ENCODE measurements at regions not wholly inside any gene's neighbourhood (a gene's known extent, or its start where the extent isn't known, plus 50 kb on each side); places are given as distances from the start of the nearest gene placed in this dataset.

DNA sequence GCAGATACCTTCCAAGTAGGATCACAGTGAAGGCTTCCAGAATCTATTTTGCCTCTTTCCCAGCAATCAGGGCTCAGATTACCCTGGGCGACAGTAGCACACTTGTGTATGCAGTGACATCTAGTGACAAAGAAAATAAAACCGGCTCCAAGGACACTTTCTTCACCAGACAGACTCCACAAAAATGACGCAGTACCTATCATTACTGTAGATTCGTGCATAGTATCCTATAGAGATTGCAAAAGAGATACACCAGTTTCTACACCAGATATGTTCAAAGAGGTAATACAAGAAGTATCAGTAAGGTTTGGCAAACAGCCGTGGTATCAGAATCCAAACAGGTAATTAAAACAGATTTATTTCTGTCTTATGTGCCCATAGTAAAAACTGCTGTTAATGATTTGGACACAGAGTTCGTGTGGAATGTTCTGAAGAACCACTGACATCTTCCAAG is 600.4 kb upstream of the JAG1 start:
- peak; percentile 71 for DNase-seq (ENCODE audit: low spot score)
- peak; percentile 83 for FAIRE-seq

DNA sequence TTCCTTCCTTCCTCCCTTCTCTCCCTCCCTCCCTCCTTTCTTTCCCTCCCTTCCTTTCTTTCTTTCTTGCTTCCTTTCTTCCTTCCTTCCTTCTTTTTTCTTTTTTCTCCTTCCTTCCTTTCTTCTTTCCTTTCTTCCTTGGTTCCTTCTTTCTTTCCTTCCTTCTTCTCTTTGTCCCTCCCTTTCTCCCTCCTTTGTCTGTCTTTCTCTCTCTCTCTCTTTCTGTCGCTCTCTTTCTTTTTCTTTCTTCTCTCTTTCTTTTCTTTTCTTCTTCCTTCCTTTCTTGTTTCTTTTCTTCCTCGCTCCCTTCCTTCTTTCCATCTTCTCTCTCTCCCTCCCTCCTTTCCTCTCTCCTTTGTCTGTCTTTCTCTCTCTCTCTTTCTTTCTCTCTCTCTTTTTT is 601.9 kb upstream of the JAG1 start:
- no peak for FAIRE-seq
- no peak for DNase-seq (ENCODE audit: low spot score)

DNA sequence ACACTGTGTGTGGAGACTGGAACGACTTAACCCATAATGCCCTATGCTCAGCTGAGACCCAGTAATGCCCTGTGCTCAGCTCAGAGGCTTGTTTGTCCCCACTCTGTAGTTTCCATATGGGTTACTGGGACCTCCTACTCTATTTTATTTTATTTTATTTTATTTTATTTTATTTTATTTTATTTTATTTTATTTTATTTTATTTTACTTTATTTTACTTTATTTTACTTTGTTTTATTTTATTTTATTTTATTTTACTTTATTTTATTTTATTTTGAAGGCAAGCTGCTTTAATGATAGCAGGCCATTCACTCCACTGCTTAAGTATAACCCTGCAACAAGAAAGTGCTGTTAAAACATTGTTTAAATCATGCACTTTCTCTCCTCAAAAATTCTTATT is 603.4 kb upstream of the JAG1 start:
- DNase-seq (ENCODE audit: low spot score): no peak
- no peak for FAIRE-seq

DNA sequence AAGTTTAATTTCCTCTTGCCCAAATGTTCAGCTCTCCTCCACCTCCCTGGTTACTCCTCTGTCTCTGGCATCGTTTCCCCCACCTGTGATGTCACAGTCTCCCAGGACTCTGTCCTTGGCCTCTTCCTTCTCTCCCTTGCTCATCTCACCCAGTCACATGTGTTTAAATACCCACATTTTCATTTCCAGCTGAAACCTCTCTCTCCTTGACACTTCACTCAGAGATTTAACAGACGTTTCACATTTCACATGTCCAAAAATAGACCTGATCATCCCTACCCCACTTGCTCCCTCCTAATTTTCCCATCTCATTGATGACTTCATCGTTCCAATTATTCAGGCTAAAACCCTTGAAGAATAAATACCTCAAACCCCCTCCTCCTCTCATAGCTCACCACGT is 604.1 kb upstream of the JAG1 start:
- no peak for FAIRE-seq
- no peak for DNase-seq (ENCODE audit: low spot score)

DNA sequence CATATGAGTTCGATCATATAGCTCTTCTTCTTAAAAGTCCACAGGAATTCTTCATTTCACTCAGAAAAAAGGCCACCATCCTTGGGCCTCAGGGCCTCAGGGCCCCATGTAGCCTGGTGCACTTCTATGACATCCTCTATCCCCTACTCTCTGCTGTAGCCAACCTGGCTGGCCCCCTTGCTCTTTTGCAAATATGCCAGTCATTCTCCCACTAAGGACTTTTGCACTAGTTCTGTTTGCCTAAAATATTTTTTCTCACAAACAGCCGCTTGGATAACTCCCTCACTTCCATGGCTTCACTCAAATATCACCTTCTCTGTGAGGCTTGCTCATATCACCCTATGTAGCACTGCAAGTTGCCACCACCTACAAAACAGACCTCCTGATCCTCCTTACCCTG is 604.7 kb upstream of the JAG1 start:
- no peak for DNase-seq (ENCODE audit: low spot score)
- no peak for FAIRE-seq

DNA sequence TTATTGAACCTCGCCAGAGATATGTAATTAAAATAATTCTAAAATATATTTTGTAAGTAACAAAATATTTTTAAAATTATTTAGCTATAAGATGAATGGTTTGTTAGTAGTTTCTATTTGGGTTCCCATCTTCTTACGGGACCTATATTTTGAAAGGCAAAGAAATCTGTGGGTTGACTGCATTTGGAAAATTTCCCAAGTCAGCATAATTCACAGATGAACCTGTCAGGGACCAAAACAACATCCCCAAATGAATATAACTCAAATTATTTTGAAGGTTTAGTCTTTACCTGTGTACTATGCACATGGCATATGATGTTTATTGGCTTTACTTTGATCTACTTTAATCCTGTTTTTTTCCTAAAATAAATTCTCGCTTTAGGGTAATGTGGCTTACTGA is 607.4 kb upstream of the JAG1 start:
- no peak for DNase-seq (ENCODE audit: low spot score)
- FAIRE-seq: no peak

DNA sequence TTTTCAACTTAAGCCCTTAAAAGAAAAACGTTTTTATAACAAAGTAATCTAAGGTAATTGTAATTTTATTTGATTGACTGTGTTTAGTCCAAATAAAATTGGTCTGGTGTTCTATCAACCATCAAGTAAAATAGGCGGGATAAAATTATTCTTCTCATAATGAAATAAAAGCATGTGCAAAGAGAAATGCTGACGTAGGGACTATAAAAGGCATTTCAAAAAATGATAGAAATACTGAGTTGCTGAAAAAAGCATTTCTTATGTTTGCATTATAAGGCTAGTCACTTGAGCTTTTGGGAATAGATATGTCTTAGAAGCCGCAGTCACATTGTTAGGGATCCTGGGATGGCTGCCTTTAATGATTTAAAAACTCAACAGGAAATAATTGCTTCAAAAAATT is 608.0 kb upstream of the JAG1 start:
- no peak for FAIRE-seq

DNA sequence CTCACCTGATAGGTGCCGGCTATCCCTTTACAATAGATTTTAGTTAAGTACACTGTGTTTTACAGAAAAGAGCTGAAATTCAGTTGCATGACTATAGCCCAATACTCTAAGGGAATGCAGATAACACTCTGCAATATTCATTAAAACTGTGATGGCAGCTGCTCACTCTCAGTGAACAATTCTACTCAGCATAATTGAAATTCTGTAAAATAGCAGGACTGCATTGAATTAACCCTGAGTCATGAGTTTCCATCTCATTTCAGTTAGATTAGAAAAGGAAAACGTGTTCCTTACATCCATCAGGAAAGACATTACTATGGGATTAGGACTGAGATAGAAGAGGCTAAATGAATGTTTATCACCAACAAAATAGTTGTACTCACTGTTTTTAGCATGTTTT is 613.3 kb upstream of the JAG1 start:
- DNase-seq (ENCODE audit: low spot score) (no peak), FAIRE-seq (no peak)

More for the DNA sequence above, 608.0 kb upstream of the JAG1 start:
- no peak for DNase-seq (ENCODE audit: low spot score)

DNA sequence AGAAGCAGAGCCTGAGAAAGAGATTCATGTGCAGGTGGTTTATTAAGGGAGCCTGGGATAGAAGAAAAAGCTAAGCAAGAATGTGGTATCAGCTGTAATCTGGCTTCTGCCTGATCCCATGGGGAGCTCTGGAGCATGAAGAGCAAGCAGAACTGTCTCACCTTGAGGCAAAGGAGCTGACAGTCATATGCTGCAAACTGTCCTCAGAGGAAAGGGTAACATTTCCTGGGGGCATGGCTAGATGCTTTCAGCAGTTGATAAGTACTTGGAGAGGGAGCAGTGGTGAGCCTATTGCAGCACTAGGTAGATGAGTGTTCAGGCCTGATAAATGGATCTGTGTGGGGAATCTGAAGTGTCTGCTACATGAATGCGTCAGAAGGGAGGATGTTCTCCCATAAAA is 621.5 kb upstream of the BTBD3 start:
- no peak for FAIRE-seq

DNA sequence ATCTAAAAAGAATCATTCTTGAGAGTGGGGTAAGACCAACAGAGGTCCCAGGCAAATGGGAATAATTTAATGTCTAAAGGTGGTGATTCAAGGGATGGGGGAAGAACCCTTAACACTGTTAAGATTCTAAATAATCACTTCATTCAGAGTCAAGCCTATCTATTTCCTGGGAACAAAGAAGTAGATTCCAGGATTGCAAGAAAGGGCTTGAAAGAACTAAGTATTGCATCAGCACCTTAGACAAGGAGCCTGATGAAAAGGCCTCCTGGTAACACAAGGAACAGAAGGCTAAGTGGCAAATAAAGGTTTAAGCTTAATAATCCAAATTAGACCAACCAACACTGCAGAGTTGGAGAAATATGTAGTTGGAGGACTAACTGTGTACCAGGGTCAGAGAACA is 620.7 kb upstream of the BTBD3 start:
- DNase-seq (ENCODE audit: low spot score): no peak
- no peak for FAIRE-seq

More for the DNA sequence above, 621.5 kb upstream of the BTBD3 start:
- DNase-seq (ENCODE audit: low spot score): no peak

DNA sequence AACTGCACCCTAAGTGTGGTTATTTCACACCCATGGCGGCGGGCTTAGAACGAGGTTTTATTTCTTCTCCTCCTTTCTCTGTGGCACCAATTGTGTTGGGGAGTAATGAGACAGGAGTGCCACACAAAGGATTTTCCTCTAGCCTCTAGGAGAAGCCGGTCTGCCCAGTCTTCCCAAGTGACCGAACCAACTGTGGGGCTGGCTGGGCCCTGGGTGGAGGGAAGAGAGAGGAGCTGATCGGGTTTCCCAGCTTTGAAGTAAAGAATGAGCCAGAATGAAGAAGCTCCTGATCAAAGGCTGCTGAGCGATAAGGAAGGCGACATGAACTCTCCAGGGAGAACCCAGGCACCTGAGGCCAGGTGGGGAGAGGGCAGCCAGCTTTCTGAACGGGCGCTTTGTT is 616.0 kb upstream of the BTBD3 start:
- FAIRE-seq (no peak), DNase-seq (ENCODE audit: low spot score) (no peak)

DNA sequence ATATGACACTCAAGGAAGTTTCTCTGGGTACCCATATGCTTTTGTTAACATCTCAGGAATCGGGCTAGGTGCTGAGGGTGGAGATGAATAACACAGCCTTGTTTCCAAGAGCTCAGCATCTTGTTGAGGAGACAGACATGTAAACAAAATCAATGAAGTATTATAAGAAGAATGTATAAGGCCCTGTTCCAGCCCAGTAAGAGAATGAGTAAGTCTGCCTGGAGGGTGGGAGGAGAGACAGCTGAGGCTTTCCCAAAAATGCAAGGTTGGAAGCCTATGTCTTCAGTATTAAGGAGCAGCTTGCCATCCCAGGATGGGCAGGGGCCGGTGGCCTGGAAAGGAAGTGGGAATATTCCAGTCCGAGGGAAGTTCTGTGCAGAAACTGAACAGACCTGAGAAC is 615.3 kb upstream of the BTBD3 start:
- DNase-seq (ENCODE audit: low spot score): no peak
- FAIRE-seq: no peak

DNA sequence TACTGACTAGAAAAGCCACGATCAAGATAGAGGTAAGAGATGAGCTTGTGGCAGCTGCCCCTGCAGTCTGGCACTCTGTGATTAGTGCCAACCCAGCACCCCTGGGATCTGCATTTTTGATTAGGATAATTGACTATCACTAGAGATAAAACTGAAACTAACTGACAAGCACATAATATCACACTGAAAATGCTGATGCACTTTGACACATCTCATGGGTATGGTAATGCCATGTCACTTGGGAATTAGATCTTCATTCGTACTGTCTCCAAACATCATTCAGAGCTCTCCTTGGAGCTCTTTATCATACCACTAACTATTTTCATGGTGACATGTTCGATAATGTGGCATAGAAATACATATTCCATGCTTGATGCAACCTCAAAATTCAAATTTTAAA is 612.9 kb upstream of the BTBD3 start:
- DNase-seq (ENCODE audit: low spot score) (no peak), FAIRE-seq (no peak)

DNA sequence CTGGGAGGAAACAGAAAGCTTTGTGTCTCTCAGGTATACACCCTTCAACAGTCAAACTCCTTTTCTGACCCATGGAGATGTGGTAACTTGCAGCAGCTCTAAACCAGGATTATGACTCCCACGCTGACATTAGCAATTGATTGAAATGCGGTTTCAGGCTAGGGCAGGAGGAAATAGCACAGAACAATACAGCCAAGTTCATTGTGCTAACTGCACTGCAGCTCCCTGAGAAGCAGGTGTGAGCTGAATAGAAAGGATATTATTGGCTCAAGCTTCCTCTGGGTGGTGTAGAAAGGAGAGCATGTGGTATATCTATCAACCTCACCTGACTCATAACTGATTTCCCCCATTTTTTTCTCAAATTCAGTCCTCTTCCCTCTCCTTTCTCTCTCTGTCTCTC is 612.3 kb upstream of the BTBD3 start:
- FAIRE-seq: no peak
- no peak for DNase-seq (ENCODE audit: low spot score)

DNA sequence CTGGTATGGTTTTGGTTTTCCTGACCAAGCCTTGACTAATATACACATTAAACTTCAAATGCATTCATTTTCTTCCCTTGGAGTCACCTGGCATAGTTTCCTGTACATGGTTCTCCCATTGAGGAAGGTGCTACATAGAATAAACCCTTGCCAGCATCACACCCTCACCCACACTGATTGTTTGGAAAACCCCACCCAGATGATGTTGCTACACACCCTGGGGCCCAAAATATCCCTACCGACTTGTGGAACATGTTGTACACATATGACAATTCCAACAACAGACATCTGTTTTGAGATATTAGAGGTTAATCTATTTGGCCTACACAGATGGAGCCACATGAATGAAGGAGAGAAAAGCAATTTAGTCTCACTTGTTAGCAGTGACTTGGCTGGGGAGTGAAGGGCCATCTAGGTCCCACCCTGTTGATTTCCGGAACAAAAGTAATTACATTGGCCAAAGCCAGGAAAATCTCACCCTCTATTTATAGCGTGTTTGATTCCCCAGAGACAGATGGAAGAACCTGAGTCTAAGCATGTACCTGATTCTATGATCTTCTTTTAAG is 606.0 kb upstream of the BTBD3 start:
- no peak for FAIRE-seq
- no peak for DNase-seq (ENCODE audit: low spot score)

DNA sequence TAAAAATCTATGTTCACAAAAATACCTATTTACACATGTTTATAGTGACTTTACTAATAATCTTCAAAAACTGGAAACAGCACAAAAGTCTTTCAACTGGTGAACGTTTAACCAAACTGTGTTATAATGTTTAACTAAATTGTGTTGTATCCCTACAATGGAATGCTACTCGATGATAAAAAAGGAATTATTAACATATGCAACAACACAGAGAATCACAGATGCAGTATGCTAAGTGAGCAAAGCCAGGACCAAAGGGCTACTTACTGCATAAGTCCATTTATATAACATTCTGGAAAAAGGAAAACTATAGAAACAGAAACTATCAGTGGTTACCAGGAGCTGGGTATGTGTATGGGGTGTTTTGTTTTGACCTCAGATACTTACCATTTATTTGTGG is 602.2 kb upstream of the BTBD3 start:
- peak; percentile 77 for FAIRE-seq
- DNase-seq (ENCODE audit: low spot score): no peak

DNA sequence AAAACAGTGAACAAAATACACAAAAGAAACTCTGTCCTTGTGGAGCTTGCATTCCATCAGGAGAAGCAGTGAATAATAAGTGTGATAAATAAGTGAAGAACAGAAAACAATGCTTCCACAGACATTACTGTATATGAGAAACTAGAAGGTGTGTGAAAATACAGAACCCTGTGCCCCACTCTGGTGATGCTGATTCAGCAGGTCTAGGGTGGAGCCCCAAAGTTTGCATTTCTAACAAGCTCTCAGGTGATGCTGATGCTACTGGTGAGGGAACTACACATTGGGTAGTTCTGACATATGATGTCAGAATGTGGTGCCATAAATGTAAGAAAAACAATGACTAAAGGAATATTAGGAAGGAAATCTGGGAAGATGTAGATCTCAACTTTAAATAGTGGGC is 601.4 kb upstream of the BTBD3 start:
- DNase-seq (ENCODE audit: low spot score): no peak

DNA sequence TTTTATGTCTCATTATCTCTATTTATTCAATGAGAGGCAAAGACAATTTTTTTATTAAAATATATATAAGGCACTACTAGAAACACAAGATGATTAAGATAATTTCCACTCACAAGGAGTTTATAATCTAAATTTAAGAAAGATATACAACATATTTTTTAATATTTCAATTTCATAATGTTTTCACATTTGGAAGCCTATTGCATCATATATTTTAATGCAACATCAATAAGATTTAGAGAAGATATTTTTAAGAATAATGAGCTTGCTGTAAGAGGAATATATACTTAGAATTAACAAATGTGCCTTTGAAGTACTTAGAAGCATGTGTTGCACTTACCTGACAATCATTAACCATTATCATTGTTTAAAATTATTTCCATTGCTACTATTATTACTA is 597.7 kb upstream of the BTBD3 start:
- FAIRE-seq (no peak), DNase-seq (ENCODE audit: low spot score) (no peak)

More for the DNA sequence above, 601.4 kb upstream of the BTBD3 start:
- no peak for FAIRE-seq

DNA sequence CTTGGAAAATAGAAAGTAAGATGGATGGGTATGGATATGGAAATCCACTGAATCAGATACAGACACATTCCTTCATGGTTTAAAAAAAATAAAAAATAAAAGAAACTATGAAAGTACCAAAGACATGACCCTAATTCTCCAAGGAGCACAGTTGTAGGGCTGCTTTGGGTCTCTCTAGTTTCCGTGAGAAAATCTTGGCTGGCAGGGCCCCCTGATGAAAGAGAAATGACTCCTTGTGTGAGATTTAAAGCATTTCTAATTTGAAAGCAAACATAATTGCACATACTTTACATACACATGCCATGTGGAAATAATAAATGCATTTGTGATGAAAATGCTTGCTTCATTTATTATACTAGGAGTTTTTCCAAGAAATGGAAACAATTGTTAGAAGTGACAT is 593.9 kb upstream of the BTBD3 start:
- DNase-seq (ENCODE audit: low spot score): no peak
- no peak for FAIRE-seq

DNA sequence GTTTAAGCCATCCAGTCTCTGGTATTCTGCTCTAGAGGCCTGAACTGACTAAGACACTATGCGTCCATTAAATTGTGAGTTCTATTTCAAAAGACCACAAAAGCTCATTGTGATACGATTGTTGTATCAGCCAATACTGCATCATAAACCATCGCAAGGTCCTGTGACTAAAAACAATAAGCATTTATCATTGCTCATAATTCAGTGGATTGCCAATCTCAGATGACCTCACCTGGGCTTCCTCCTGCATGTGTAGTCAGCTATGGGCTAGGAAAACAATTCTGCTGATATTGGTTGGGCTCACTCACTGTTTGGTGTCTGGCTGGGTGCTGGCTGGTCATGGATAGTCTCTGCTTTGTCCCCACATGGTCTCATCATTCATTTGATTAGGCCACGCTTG is 592.7 kb upstream of the BTBD3 start:
- FAIRE-seq (no peak), DNase-seq (ENCODE audit: low spot score) (no peak)

DNA sequence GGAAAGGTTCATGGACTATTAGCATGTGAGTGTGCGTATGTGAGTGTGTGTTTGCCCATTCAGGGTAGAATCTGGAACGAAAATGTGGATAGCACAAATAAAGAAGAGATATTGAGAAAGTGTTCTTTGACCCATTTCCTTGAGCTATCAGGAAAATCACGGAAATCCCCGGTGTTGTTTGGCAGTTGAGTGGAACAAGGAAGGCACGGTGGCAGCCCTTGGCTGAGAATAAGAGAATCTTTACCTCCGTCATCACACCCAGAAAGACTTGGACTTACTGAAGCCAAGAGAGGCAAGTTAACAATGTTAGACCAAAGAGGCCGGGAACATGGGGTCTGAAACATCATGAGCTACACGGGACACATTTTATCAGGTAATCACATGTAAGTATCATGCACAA is 588.9 kb upstream of the BTBD3 start:
- DNase-seq (ENCODE audit: low spot score) (no peak), FAIRE-seq (no peak)

DNA sequence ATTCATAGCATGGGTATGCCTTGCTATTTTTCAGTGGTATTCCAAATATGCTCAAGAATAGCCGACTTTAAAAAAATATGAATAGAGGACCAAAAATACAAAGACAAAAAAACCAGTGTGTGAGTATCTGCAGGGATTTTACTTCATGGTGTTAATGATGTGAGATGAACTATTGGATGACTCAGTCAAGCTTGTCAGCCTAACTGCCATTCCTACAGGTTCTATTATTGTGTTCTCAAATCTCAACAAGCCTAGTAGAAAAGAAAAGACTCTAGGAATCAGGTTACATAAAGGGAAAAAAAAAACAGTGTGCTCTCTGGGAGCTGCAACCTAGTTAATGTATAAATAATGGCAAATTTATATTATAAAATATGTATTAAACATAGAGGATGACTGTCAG is 588.4 kb upstream of the BTBD3 start:
- no peak for FAIRE-seq

DNA sequence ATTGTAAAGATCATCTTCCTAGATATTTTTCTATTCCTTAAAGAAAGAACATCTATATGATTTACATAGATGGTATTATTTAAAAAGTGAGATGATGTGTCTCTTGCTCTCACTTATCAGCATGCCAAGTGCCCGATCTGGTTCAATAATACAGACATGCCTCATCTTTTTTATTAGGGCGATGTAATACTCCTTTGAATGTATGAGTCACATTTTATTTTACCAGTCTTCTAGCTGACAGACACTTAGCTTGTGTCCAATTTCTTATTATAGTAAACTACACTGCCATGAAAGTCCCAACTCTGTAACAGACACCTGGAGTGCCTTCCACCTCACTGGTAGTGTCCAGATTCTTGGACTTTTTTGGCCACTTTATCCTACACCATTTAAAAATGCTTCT is 586.6 kb upstream of the BTBD3 start:
- DNase-seq (ENCODE audit: low spot score) (peak; percentile 24), FAIRE-seq (no peak)

More for the DNA sequence above, 588.4 kb upstream of the BTBD3 start:
- DNase-seq (ENCODE audit: low spot score): no peak

DNA sequence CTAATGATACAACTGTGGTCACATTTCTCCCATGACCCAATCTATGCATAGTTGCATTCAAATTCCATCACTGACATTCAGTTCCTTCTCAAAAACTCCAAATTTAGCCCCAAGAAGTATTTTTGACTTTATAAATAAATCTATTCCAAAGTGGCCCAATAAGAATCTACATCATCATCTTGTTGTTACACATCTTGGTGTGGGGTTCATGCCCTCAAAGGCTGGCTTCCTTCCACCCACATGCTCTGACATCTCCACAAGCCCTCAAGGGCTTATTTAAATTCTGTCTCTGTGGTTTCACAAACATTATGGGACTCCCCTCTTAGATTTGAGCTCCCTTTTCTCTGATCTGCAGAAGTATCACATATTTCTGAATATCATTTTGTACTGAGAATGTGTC is 585.3 kb upstream of the BTBD3 start:
- FAIRE-seq (no peak), DNase-seq (ENCODE audit: low spot score) (no peak)

All from RCC 7860 (cell line).